Keratinocyte (primary cell): ENCODE measurements at regions not wholly inside any gene's neighbourhood (a gene's known extent, or its start where the extent isn't known, plus 50 kb on each side); places are given as distances from the start of the nearest gene placed in this dataset.

Experiments used
- DNase-seq: peaks from one replicate; pipeline ENCODE4 v3.0.0-alpha.2; 2011; ENCODE audit warnings: low read depth, missing footprints, low spot score
- FAIRE-seq: peaks from 2 replicates; lab custom pipeline; 2011; peaks lifted over from hg19 to GRCh38; lab: Jason Lieb, UNC
- H2AFZ ChIP-seq: 2 replicates; pipeline ENCODE4 v1.6.0; 2012; ENCODE audit warnings: low read length, control low read depth, inconsistent platforms; ENCODE audit not compliant: control insufficient read depth
- H3K27ac ChIP-seq: 2 replicates; pipeline ENCODE4 v1.5.1; 2011; ENCODE audit warnings: low read length; ENCODE audit not compliant: control insufficient read depth, insufficient read depth
- H3K27me3 ChIP-seq: 3 replicates; pipeline ENCODE4 v1.6.0; 2011; ENCODE audit warnings: low read length; ENCODE audit not compliant: control insufficient read depth, insufficient read depth; ENCODE audit errors: extremely low read depth
- H3K36me3 ChIP-seq, 2 experiments: 2 replicates in 1 of 2; 3 replicates in 1 of 2; pipeline ENCODE4 v1.5.1; 2011; ENCODE audit warnings: low read length in 2 of 2, mild to moderate bottlenecking in 1 of 2; ENCODE audit not compliant: control insufficient read depth in 2 of 2, insufficient read depth in 2 of 2; ENCODE audit errors: extremely low read depth in 1 of 2
- H3K4me1 ChIP-seq: 3 replicates; pipeline ENCODE4 v1.5.1; 2011; ENCODE audit warnings: low read length; ENCODE audit not compliant: control insufficient read depth, insufficient read depth; ENCODE audit errors: extremely low read depth
- H3K4me2 ChIP-seq: 3 replicates; pipeline ENCODE4 v1.6.0; 2011; ENCODE audit warnings: low read depth, low read length; ENCODE audit not compliant: control insufficient read depth, insufficient read depth; ENCODE audit errors: extremely low read depth
- H3K4me3 ChIP-seq, 3 experiments: fragments of 200-600 bp in 1 of 3; sonication (generic) in 1 of 3; 2 replicates in 2 of 3; 3 replicates in 1 of 3; pipeline ENCODE4 v1.5.1; 2011 to 2016; ENCODE audit warnings: low read length in 3 of 3, mild to moderate bottlenecking in 3 of 3, control low read depth in 2 of 3, inconsistent platforms in 1 of 3, low read depth in 1 of 3, mixed read lengths in 1 of 3, mixed run types in 1 of 3, moderate library complexity in 1 of 3; ENCODE audit not compliant: control insufficient read depth in 2 of 3, insufficient read depth in 2 of 3; ENCODE audit errors: extremely low read depth in 1 of 3
- H3K79me2 ChIP-seq: 2 replicates; pipeline ENCODE4 v1.6.0; 2012; ENCODE audit warnings: low read length; ENCODE audit not compliant: control insufficient read depth, insufficient read depth
- H3K9ac ChIP-seq: 3 replicates; pipeline ENCODE4 v1.6.0; 2011; ENCODE audit warnings: low read length; ENCODE audit not compliant: control insufficient read depth, insufficient read depth; ENCODE audit errors: extremely low read depth
- H3K9me1 ChIP-seq: 3 replicates; pipeline ENCODE4 v1.6.0; 2011; ENCODE audit warnings: low read length; ENCODE audit not compliant: control insufficient read depth, insufficient read depth; ENCODE audit errors: extremely low read depth
- H3K9me3 ChIP-seq: 2 replicates; pipeline ENCODE4 v1.5.1; 2012; ENCODE audit warnings: low read depth, low read length; ENCODE audit not compliant: control insufficient read depth
- H4K20me1 ChIP-seq: 3 replicates; pipeline ENCODE4 v1.6.0; 2011; ENCODE audit warnings: low read length; ENCODE audit not compliant: control insufficient read depth, insufficient read depth; ENCODE audit errors: extremely low read depth
- EZH2 ChIP-seq: IDR thresholded peaks from one replicate; pipeline ENCODE4 v1.6.1; 2012; ENCODE audit warnings: inconsistent platforms, mild to moderate bottlenecking, low read length, moderate library complexity
- dilution Hi-C: fragments of 300-500 bp; cut with MboI; formaldehyde crosslinking; loops from one replicate; pipeline ENCODE4 v1.7.0; 2020; ENCODE audit warnings: low sequenced_read_pairs; ENCODE audit not compliant: extremely low pct_ligation_motif_present
- TF ChIP-seq, protein P1 (sequence below), 3 experiments: IDR thresholded peaks in 1 of 3; conservative IDR thresholded peaks in 1 of 3; optimal IDR thresholded peaks in 1 of 3; 2 replicates in 2 of 3; 3 replicates in 1 of 3; pipeline versions ENCODE3 to v1.5.1; 2011; ENCODE audit warnings: low read length in 3 of 3, mild to moderate bottlenecking in 3 of 3, moderate library complexity in 2 of 3, control low read depth in 1 of 3, inconsistent platforms in 1 of 3; ENCODE audit not compliant: insufficient read depth in 2 of 3; ENCODE audit errors: extremely low read depth in 1 of 3

DNA sequence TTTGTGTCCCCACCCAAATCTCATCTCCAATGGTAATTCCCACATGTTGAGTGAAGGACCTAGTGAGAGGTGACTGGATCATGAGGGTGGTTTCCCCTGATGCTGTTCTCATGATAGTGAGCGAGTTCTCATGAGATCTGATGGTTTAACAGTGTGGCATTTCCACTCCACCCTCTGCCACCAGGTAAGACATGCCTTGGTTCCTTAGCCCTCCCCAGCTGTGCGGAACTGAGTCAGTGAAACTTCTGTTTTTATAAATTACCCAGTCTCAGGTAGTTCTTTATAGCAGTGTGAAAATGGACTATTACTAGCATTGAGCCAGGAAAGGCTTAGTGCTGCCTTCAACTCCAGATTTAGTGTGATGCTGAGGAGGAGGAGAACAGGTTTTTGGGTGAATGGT lies 222.2 kb downstream of the ADRA2A start:
- Histone ChIP-seq H4K20me1 (no peaks in the 10 kb centered on the region), H3K9me1 (no peaks in the 10 kb centered on the region)

DNA sequence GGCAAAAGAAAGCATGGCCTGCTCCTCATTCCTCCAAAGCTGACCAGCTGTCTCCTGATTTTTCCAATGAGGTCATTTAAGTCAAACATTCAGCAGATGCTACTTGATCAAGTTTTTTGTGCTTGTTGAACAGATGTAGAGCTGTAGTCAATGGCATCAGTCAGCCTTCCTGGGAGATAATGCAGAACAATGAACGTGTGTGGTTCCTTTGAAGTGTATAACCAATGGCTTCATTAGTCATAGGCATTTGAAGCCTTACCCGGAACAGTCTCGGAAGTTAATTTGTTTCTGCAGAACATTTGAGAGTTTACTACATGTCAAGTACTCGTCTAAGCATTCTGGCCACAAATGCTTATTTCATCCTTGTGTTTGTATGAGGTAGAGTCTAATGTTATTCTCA lies 227.1 kb downstream of the ADRA2A start:
- H3K27ac ChIP-seq: no peak overlapping the region
- no peaks in the 10 kb centered on the region for H3K9me1 ChIP-seq
- H3K9me3 ChIP-seq: no peaks in the 10 kb centered on the region
- H3K4me1 ChIP-seq: no peaks in the 10 kb centered on the region
- no peak for FAIRE-seq
- dilution Hi-C loops: no loop called here
- H3K79me2 ChIP-seq: no peaks in the 10 kb centered on the region
- no peak overlapping the region for H3K9ac ChIP-seq
- no peak overlapping the region for H3K4me2 ChIP-seq
- no peak for TF ChIP-seq EZH2
- TF ChIP-seq, protein P1, sequence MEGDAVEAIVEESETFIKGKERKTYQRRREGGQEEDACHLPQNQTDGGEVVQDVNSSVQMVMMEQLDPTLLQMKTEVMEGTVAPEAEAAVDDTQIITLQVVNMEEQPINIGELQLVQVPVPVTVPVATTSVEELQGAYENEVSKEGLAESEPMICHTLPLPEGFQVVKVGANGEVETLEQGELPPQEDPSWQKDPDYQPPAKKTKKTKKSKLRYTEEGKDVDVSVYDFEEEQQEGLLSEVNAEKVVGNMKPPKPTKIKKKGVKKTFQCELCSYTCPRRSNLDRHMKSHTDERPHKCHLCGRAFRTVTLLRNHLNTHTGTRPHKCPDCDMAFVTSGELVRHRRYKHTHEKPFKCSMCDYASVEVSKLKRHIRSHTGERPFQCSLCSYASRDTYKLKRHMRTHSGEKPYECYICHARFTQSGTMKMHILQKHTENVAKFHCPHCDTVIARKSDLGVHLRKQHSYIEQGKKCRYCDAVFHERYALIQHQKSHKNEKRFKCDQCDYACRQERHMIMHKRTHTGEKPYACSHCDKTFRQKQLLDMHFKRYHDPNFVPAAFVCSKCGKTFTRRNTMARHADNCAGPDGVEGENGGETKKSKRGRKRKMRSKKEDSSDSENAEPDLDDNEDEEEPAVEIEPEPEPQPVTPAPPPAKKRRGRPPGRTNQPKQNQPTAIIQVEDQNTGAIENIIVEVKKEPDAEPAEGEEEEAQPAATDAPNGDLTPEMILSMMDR (optimal IDR thresholded peaks at IDR 0.05 in 1 of 3, IDR thresholded peaks at IDR 0.05 in 1 of 3, conservative IDR thresholded peaks at IDR 0.05 in 1 of 3; ENCODE audit: extremely low read depth in 1 of 3, insufficient read depth in 2 of 3, low read length in 3 of 3): no peak
- H2AFZ ChIP-seq: no peak overlapping the region
- no peaks in the 10 kb centered on the region for H4K20me1 ChIP-seq
- no peak for DNase-seq
- no peak overlapping the region for H3K4me3 ChIP-seq
- no peaks in the 10 kb centered on the region for H3K27me3 ChIP-seq
- H3K36me3 ChIP-seq: no peaks in the 10 kb centered on the region

More for the DNA sequence above, 222.2 kb downstream of the ADRA2A start:
- Histone ChIP-seq H3K4me3 (no peak overlapping the region), H3K9ac (no peak overlapping the region), H3K36me3 (no peaks in the 10 kb centered on the region), H3K4me1 (no peaks in the 10 kb centered on the region), H3K27ac (no peak overlapping the region), H2AFZ (no peak overlapping the region), H3K79me2 (no peaks in the 10 kb centered on the region), H3K27me3 (no peaks in the 10 kb centered on the region), H3K9me3 (no peaks in the 10 kb centered on the region), H3K4me2 (no peak overlapping the region)
- DNase-seq: no peak
- dilution Hi-C loops: no loop called here
- no peak for TF ChIP-seq EZH2
- TF ChIP-seq, protein P1 (optimal IDR thresholded peaks at IDR 0.05 in 1 of 3, IDR thresholded peaks at IDR 0.05 in 1 of 3, conservative IDR thresholded peaks at IDR 0.05 in 1 of 3; ENCODE audit: extremely low read depth in 1 of 3, insufficient read depth in 2 of 3, low read length in 3 of 3): no peak
- no peak for FAIRE-seq
